GM12875 (cell line): ENCODE measurements at regions not wholly inside any gene's neighbourhood (a gene's known extent, or its start where the extent isn't known, plus 50 kb on each side); places are given as distances from the start of the nearest gene placed in this dataset.

Source experiments
- H3K4me3 ChIP-seq: one replicate; pipeline ENCODE4 v1.5.1; 2011; ENCODE audit warnings: low read depth, low read length, control low read depth
- CTCF ChIP-seq: IDR thresholded peaks from 2 replicates; pipeline ENCODE4 v1.5.1; 2011; ENCODE audit warnings: low read depth, mild to moderate bottlenecking, control low read depth, inconsistent platforms, low read length, moderate library complexity, borderline replicate concordance; ENCODE audit not compliant: insufficient read depth

DNA sequence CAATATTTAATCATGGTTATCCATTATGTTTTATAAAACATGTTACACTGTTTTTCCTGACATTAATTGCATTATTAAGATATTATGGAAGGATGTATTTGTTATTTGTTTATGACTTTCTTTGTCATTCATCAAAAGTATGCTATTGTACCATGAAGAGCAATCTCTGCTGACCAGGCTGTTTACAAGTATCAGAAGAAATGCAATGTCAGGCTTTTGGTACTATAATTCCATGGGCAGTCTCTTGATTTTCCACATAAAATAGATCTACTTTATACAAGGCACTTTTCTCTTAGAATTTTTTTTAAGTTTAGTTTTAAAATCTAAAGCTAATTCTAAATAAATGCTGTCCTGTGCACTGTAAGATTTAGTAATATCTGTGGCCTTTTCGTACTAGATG lies 196.6 kb downstream of the COX7C start:
- no peak for TF ChIP-seq CTCF
- no peak overlapping the region for H3K4me3 ChIP-seq

- no peak overlapping the region for H3K4me3 ChIP-seq
- TF ChIP-seq CTCF: no peak
Measured at GRCh38 chr5:86814907-86815306, 197.2 kb downstream of the COX7C start.

DNA sequence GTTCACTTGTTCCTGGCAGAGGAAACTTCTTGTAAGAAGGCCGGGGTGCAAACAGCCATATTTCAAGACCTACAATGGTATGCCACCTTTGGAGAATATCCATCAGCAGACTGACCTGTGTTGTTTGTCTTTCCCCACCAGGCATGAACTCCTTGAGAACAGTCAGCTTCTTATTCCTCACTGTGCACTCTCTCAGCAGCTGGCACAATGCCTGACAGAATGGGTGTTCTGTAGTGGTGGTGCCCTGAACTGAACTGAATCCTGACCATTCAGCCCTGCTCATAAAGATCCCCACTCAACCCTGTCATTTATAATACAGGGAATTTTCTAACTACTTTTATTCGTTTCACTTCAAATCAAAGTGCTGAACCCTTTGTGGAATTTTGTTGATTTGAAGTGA lies 206.9 kb downstream of the COX7C start:
- TF ChIP-seq CTCF: no peak
- H3K4me3 ChIP-seq: no peak overlapping the region

GRCh38 chr5:86831128-86831527 lies 213.4 kb downstream of the COX7C start:
- H3K4me3 ChIP-seq: no peak overlapping the region
- TF ChIP-seq CTCF: no peak

DNA sequence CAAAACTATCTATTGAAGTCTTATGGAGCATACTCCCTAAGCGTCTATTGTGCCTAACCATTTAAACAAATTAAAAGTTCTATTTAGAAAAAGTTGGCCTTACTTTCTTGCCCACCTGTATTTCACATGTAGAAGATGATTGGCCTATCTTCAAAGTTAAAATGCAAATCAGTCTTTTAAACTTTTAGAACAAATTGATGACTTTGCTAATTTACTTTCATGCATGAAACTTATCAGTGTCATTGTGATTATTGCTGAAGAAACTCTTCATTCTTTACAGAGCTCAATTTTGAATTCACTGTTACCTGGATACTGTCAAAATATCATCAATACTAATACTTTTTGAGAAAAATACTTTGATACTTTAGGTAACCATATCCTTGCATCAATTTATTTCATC lies 216.1 kb downstream of the COX7C start:
- no peak for TF ChIP-seq CTCF
- no peak overlapping the region for H3K4me3 ChIP-seq

GRCh38 chr5:86837610-86838009 lies 219.9 kb downstream of the COX7C start:
- no peak overlapping the region for H3K4me3 ChIP-seq
- no peak for TF ChIP-seq CTCF

- no peak overlapping the region for H3K4me3 ChIP-seq
- no peak for TF ChIP-seq CTCF
Measured at GRCh38 chr5:86838083-86838482, 220.3 kb downstream of the COX7C start.
